HG03521 (cell line): ENCODE measurements at regions not wholly inside any gene's neighbourhood (a gene's known extent, or its start where the extent isn't known, plus 50 kb on each side); places are given as distances from the start of the nearest gene placed in this dataset.

Experiments used
- ATAC-seq: cut with Tn5 transposase; IDR thresholded peaks from one replicate; pipeline ENCODE4 v1.9.1; 2021; ENCODE audit warnings: mild to moderate bottlenecking, moderate library complexity; ENCODE audit not compliant: unreplicated experiment

- ATAC-seq: no peak
Measured at GRCh38 chr11:81089242-81089641, 1644.4 kb downstream of the FAM181B start.

DNA sequence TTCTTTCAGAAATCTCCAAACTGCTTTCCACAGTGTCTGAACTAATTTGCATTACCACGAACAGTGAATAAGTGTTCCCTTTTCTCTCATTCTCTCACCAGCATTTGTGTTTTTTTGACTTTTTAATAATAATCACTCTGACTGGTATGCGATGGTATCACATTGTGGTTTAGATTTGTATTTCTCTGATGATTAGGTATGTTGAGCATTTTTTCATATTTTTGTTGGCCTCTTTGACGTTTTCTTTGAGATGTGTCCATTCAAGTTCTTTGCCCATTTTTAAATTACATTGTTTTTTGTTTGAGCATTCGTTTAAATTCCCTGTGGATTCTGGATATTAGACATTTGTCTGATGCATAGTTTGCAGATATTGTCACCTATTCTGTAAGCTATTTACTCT, 1639.6 kb upstream of the TENM4 start:
- no peak for ATAC-seq

GRCh38 chr11:81072273-81072672, 1631.4 kb upstream of the TENM4 start:
- ATAC-seq: no peak

DNA sequence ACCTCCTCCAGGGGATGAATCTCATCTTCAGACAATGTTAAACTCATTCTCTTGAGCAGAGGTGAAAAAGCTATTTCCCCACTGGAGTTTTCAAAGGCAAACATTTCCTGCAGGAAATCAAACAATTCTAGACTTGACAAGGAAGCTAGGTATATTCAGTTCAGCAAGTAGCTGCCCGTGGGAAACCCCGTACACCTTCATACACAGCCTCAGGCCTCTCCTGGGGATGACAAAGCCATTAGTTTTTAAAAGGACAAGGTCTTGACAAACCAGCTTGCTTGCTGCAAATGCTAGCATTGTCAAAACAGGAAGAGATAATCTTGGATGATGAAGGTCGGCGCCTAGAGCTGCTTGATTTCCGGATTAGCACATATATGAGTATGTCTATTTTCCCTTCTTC, 1630.8 kb upstream of the TENM4 start:
- no peak for ATAC-seq

DNA sequence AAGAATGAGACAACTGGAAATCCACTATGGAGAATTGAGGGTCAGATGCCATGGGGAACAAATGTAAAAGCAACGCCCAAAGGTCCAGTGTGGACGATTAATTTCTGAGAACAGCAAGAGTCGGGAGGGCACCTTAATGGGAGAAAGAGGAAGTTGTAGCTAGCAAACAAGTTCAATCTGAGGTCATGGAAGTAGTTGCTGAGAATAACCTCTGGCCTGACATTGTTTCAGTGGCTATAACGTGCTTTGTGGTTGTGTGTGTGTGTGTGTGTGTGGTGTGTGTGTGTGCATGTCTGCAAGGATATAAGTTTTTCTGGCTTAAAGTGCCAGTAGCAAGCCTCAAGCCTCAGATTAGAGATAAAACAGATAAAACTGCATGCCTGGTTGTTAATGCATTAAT, 1630.1 kb upstream of the TENM4 start:
- no peak for ATAC-seq

- ATAC-seq: no peak
Measured at GRCh38 chr11:81059356-81059755, 1618.5 kb upstream of the TENM4 start.

GRCh38 chr11:81052344-81053158, 1611.7 kb upstream of the TENM4 start:
- no peak for ATAC-seq

GRCh38 chr11:81039916-81040524, 1599.2 kb upstream of the TENM4 start:
- no peak for ATAC-seq

- no peak for ATAC-seq
Measured at GRCh38 chr11:81036168-81036870, 1595.5 kb upstream of the TENM4 start.

GRCh38 chr11:81033779-81034540, 1593.1 kb upstream of the TENM4 start:
- ATAC-seq: no peak

- no peak for ATAC-seq
Measured at GRCh38 chr11:81032906-81033305, 1592.1 kb upstream of the TENM4 start.

GRCh38 chr11:81030186-81030585, 1589.4 kb upstream of the TENM4 start:
- no peak for ATAC-seq

- ATAC-seq: no peak
Measured at GRCh38 chr11:81026032-81026431, 1585.2 kb upstream of the TENM4 start.

- no peak for ATAC-seq
Measured at GRCh38 chr11:81022057-81022456, 1581.2 kb upstream of the TENM4 start.

- ATAC-seq: no peak
Measured at GRCh38 chr11:81010631-81011030, 1569.8 kb upstream of the TENM4 start.

GRCh38 chr11:81007046-81007445, 1566.2 kb upstream of the TENM4 start:
- no peak for ATAC-seq

DNA sequence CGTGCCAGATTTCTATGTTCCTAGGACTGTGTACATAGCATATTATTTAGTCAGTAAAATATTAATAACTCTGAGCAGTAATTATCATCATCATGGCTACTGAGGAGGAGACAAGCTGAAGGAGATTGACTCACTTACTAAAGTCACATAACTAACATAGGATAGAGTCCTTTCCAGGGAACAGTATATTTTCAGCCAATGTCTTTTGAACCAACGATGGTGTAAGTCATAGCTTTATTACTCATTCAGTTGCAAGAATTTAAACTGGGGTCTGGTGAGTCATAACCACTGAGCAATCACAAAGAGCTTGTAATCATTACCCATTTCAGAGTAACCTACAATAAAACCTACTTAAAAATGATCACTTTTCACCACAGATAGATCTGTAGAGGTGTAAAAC, 1564.8 kb upstream of the TENM4 start:
- ATAC-seq: peak; percentile 63

DNA sequence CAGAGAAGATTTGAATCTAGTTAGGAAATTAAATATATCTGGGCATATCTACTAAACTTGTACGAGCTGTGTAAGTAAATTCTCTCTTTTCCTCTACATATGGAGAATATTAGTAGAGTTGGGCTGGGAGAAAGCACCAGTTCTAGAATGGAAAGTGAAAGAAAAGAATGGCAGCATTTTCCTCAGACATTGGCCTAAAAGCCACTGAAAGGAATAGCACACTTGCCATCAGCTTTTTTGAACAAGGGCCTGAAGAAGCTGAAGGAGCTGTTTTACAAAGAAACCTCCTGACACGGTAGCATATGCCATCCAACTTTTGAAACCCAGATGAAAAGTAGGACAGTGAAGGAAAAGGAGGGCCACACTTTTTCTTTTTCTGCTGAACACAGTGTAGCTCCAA, 1563.7 kb upstream of the TENM4 start:
- ATAC-seq: no peak

DNA sequence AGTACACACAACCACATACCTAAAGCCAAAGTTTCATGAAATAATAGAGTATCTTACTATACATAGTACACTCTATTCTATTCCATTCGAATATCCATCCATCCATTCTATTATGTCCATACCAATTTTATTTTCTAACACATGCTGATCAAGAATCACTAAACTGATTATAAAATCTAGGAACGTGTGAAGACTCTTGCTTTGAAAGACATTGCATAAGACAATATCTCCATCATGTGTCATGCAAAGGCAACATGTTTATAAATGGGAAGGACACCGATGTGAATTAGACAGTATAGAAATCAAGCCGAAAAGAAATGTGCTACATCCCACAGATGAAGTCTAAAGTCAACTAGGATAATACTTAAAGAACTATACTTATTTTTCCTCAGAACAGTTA, 1561.5 kb upstream of the TENM4 start:
- no peak for ATAC-seq

DNA sequence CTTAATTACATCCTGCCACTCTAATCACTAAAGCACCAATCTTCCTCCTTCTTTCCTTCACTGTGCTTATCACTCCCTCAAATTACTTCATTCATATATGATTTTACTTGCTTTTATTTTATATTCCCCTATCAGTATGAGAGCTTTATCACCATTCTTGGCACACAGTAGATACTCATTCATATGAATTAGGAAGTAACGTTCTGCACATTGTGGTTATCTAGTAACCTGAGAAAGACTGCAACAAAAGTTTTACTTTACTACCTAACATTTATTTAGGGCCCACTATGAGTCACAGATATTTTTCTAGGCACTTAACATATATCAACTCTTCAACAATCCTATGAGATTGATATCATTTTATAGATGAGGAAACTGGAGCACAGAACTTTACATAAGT, 1559.9 kb upstream of the TENM4 start:
- ATAC-seq: no peak

- ATAC-seq: no peak
Measured at GRCh38 chr11:81000334-81000733, 1559.5 kb upstream of the TENM4 start.
